Head of caudate nucleus (tissue), 42 donors: ENCODE measurements at regions not wholly inside any gene's neighbourhood (a gene's known extent, or its start where the extent isn't known, plus 50 kb on each side); places are given as distances from the start of the nearest gene placed in this dataset.

Source experiments
- DNase-seq, 42 donors: peaks; one replicate each; pipeline versions ENCODE4 v3.0.0 to v3.0.0-alpha.2; 2020 to 2021; ENCODE audit warnings: mixed read lengths in 7 of 42
- intact Hi-C: fragments of 100-400 bp; cut with DNase I; formaldehyde crosslinking; loops from one replicate; pipeline ENCODE4 v1.15.0; 2022

GRCh38 chr4:134028421-134028820, 173.2 kb downstream of the PABPC4L start:
- no peak for DNase-seq
- intact Hi-C loops: no loop called here

- intact Hi-C loops: no loop called here
- DNase-seq: no peak
Observed at GRCh38 chr4:134027931-134028330, 173.7 kb downstream of the PABPC4L start.

- intact Hi-C loops: no loop called here
- peak in 1 of 42 donors; percentile 6 for DNase-seq
Observed at GRCh38 chr4:134024251-134024650, 177.3 kb downstream of the PABPC4L start.

- intact Hi-C loops: no loop called here
- DNase-seq: no peak
Observed at GRCh38 chr4:134019657-134020056, 181.9 kb downstream of the PABPC4L start.

- intact Hi-C loops: no loop called here
- DNase-seq: no peak
Observed at GRCh38 chr4:134018846-134019245, 182.7 kb downstream of the PABPC4L start.

GRCh38 chr4:134001057-134001456, 200.5 kb downstream of the PABPC4L start:
- DNase-seq: no peak
- intact Hi-C loops: no loop called here

- no peak for DNase-seq
- intact Hi-C loops: no loop called here
Observed at GRCh38 chr4:133997436-133997835, 204.2 kb downstream of the PABPC4L start.

GRCh38 chr4:133996431-133997121, 205.0 kb downstream of the PABPC4L start:
- intact Hi-C loops: no loop called here
- DNase-seq: no peak

GRCh38 chr4:133995243-133995960, 206.2 kb downstream of the PABPC4L start:
- no peak for DNase-seq
- intact Hi-C loops: no loop called here

- intact Hi-C loops: no loop called here
- no peak for DNase-seq
Observed at GRCh38 chr4:133982533-133983224, 218.9 kb downstream of the PABPC4L start.

GRCh38 chr4:133981327-133981726, 220.3 kb downstream of the PABPC4L start:
- no peak for DNase-seq
- intact Hi-C loops: no loop called here

GRCh38 chr4:133972586-133972985, 229.0 kb downstream of the PABPC4L start:
- no peak for DNase-seq
- intact Hi-C loops: no loop called here

GRCh38 chr4:133969202-133969848, 232.3 kb downstream of the PABPC4L start:
- peak in 5 of 42 donors; percentile 5 to 47 (median 9) for DNase-seq
- intact Hi-C loops: no loop called here

GRCh38 chr4:133968174-133968573, 233.4 kb downstream of the PABPC4L start:
- intact Hi-C loops: no loop called here
- no peak for DNase-seq

- intact Hi-C loops: no loop called here
- DNase-seq: no peak
Observed at GRCh38 chr4:133960975-133961374, 240.6 kb downstream of the PABPC4L start.

- intact Hi-C loops: no loop called here
- no peak for DNase-seq
Observed at GRCh38 chr4:133943081-133943480, 258.5 kb downstream of the PABPC4L start.

GRCh38 chr4:133938061-133938460, 263.5 kb downstream of the PABPC4L start:
- intact Hi-C loops: no loop called here
- DNase-seq: no peak

GRCh38 chr4:133929531-133930239, 271.9 kb downstream of the PABPC4L start:
- DNase-seq: no peak
- intact Hi-C loops: no loop called here
